K562 (cell line): ENCODE measurements at regions not wholly inside any gene's neighbourhood (a gene's known extent, or its start where the extent isn't known, plus 50 kb on each side); places are given as distances from the start of the nearest gene placed in this dataset.

Experiments used
- CBFB ChIP-seq: sonication (generic); formaldehyde crosslinking; IDR thresholded peaks from 2 replicates; pipeline ENCODE4 v1.4.0; 2020; ENCODE audit warnings: mild to moderate bottlenecking, missing genetic modification reagents
- ELF4 ChIP-seq: fragments of 450-650 bp; formaldehyde crosslinking; IDR thresholded peaks from 2 replicates; pipeline ENCODE4 v1.4.0; 2022; ENCODE audit warnings: missing genetic modification characterization
- HDAC1 ChIP-seq, 2 experiments: fragments of 450-650 bp; IDR thresholded peaks; 2 replicates each; pipeline ENCODE4 v1.6.1; 2016 to 2017; ENCODE audit warnings: inconsistent platforms in 1 of 2, mild to moderate bottlenecking in 1 of 2, moderate library complexity in 1 of 2
- HOMEZ ChIP-seq: fragments of 250-450 bp; sonication (Bioruptor Pico); IDR thresholded peaks from 2 replicates; pipeline ENCODE4 v1.4.0; 2020; ENCODE audit warnings: mild to moderate bottlenecking, moderate library complexity
- KLF10 ChIP-seq: fragments of 250-450 bp; sonication (Bioruptor Pico); IDR thresholded peaks from 2 replicates; pipeline ENCODE4 v1.6.1; 2021; ENCODE audit warnings: matching md5 sums
- OTX1 ChIP-seq: fragments of 450-650 bp; formaldehyde crosslinking; IDR thresholded peaks from 2 replicates; pipeline ENCODE4 v1.4.0; 2022; ENCODE audit warnings: mild to moderate bottlenecking
- PTRF ChIP-seq: fragments of 450-650 bp; IDR thresholded peaks from 2 replicates; pipeline ENCODE4 v1.6.1; 2016; ENCODE audit warnings: mild to moderate bottlenecking, missing genetic modification characterization, missing compliant biosample characterization
- SIRT6 ChIP-seq: IDR thresholded peaks from one replicate; pipeline ENCODE4 v1.6.1; 2012; ENCODE audit warnings: low read depth, mild to moderate bottlenecking, control low read depth, inconsistent platforms, low read length, moderate library complexity
- TRIM25 ChIP-seq: fragments of 450-650 bp; IDR thresholded peaks from 2 replicates; pipeline ENCODE4 v1.7.0; 2016; ENCODE audit warnings: borderline replicate concordance
- TSHZ1 ChIP-seq: fragments of 250-450 bp; sonication (Bioruptor Pico); IDR thresholded peaks from 2 replicates; pipeline ENCODE4 v1.4.0; 2020; ENCODE audit warnings: mild to moderate bottlenecking, moderate library complexity
- ZBED1 ChIP-seq: IDR thresholded peaks from 2 replicates; pipeline ENCODE4 v1.6.1; 2014
- ZBTB12 ChIP-seq: fragments of 250-450 bp; sonication (Bioruptor Pico); IDR thresholded peaks from 2 replicates; pipeline ENCODE4 v1.4.0; 2020
- ZBTB26 ChIP-seq: fragments of 450-650 bp; formaldehyde crosslinking; IDR thresholded peaks from 2 replicates; pipeline ENCODE4 v1.4.0; 2022; ENCODE audit warnings: missing genetic modification characterization
- ZNF133 ChIP-seq: fragments of 250-450 bp; sonication (Bioruptor Pico); IDR thresholded peaks from 2 replicates; pipeline ENCODE4 v1.4.0; 2020; ENCODE audit warnings: mild to moderate bottlenecking
- ZNF398 ChIP-seq: fragments of 250-450 bp; sonication (Bioruptor Pico); IDR thresholded peaks from 2 replicates; pipeline ENCODE4 v1.8.0; 2021; ENCODE audit warnings: moderate library complexity, mild to moderate bottlenecking, inconsistent platforms
- ZNF780A ChIP-seq: fragments of 250-450 bp; sonication (Bioruptor Pico); IDR thresholded peaks from 2 replicates; pipeline ENCODE4 v1.5.0; 2021; ENCODE audit warnings: mild to moderate bottlenecking

GRCh38 chr5:81851481-81852178, 100.7 kb upstream of the SSBP2 start (continued):
- 0 out of 2 replicates have a peak, but pooled peaks have one; percentile 17 for TF ChIP-seq ZBTB12 (CRISPR knock-in tag)
- no peak for TF ChIP-seq PTRF (tag)
- TF ChIP-seq ZBED1, result no peak
- no peak for TF ChIP-seq TRIM25
- peak; percentile 86 for TF ChIP-seq OTX1 (CRISPR knock-in tag)
- 0 out of 2 replicates have a peak, but pooled peaks have one; percentile 63 for TF ChIP-seq CBFB (CRISPR knock-in tag)
- 0 out of 2 replicates have a peak, but pooled peaks have one; percentile 27 for TF ChIP-seq ZBTB26 (CRISPR knock-in tag)
- TF ChIP-seq ZNF780A (CRISPR knock-in tag), result no peak
- TF ChIP-seq TSHZ1, result no peak
- TF ChIP-seq SIRT6, result no peak
- TF ChIP-seq KLF10, result no peak
- no peak for TF ChIP-seq ZNF398 (CRISPR knock-in tag)
- 0 out of 4 replicates have a peak, but pooled peaks of 1 of the 2 experiments have one; percentile 46 for TF ChIP-seq HDAC1 (IDR thresholded peaks at IDR 0.05)
- no peak for TF ChIP-seq ZNF133 (CRISPR knock-in tag)
- no peak for TF ChIP-seq HOMEZ (CRISPR knock-in tag)
- TF ChIP-seq ELF4 (CRISPR knock-in tag), result peak; percentile 98
